ENCODE measurements at regions not wholly inside any gene's neighbourhood (a gene's known extent, or its start where the extent isn't known, plus 50 kb on each side); places are given as distances from the start of the nearest gene placed in this dataset.

GRCh38 chr4:126547352-126547751 lies 1085.4 kb upstream of the INTU start:
- no peak for TF ChIP-seq ZNF121 (CRISPR knock-in tag; IDR thresholded peaks at IDR 0.05)
- TF ChIP-seq ZMAT4 (CRISPR knock-in tag; IDR thresholded peaks at IDR 0.05) = no peak
- TF ChIP-seq, protein P1, sequence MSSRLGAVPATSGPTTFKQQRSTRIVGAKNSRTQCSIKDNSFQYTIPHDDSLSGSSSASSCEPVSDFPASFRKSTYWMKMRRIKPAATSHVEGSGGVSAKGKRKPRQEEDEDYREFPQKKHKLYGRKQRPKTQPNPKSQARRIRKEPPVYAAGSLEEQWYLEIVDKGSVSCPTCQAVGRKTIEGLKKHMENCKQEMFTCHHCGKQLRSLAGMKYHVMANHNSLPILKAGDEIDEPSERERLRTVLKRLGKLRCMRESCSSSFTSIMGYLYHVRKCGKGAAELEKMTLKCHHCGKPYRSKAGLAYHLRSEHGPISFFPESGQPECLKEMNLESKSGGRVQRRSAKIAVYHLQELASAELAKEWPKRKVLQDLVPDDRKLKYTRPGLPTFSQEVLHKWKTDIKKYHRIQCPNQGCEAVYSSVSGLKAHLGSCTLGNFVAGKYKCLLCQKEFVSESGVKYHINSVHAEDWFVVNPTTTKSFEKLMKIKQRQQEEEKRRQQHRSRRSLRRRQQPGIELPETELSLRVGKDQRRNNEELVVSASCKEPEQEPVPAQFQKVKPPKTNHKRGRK (CRISPR knock-in tag; IDR thresholded peaks at IDR 0.05; ENCODE audit: borderline replicate concordance) = no peak
- no peak for TF ChIP-seq TEAD4 (CRISPR knock-in tag; IDR thresholded peaks at IDR 0.05)
